ENCODE measurements at regions not wholly inside any gene's neighbourhood (a gene's known extent, or its start where the extent isn't known, plus 50 kb on each side); places are given as distances from the start of the nearest gene placed in this dataset.

- no peak overlapping the region for H3K9ac ChIP-seq (ENCODE audit: low read depth, low read length)
- no peaks in the 10 kb centered on the region for H3K27me3 ChIP-seq (ENCODE audit: insufficient read depth, low read length)
- H3K27ac ChIP-seq (ENCODE audit: low read length) = no peak overlapping the region
- H3K4me3 ChIP-seq (ENCODE audit: low read length) = no peak overlapping the region
- H3K9me3 ChIP-seq (ENCODE audit: insufficient read depth, low read depth, low read length) = no peaks in the 10 kb centered on the region
- H3K4me1 ChIP-seq (ENCODE audit: insufficient read depth, low read length) = no peaks in the 10 kb centered on the region; the same call in 1 of the 2 replicates
- H3K36me3 ChIP-seq (ENCODE audit: insufficient read depth, low read depth, low read length) = no peaks in the 10 kb centered on the region
Measured at GRCh38 chr6:747028-747427, 54.1 kb upstream of the EXOC2 start.

DNA sequence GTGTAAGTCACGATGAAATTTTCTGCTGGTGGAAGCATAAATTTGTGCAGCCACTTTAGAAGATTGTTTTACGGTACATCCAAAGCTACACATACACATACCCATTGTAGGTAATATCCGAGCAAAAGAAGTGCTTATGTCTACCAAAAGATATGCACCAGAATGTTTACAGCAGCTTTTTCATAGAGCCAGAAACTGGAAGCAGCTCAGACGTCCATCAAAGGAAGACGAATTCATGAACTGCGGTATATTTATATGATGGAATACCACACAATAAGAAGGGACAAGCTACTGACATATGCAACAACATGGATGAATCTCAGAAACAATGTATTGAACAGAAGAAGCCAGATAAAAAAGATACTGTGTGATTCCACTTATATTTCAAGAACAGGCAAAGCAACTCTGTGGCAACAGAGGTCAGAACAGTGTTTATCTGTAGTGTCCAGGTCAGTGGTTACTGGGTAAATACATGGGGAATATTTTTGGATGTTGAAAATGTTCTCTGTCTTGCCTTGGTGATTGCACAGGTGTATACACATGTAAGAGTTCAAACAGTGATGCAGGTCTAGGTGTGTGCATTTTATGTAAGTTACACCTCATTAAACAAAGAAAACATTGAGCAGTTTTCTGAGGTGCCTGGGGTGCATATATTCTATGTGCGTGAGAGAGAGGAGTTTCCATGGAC, 51.9 kb upstream of the EXOC2 start:
- no peak overlapping the region for H3K4me3 ChIP-seq (ENCODE audit: low read length)
- no peaks in the 10 kb centered on the region for H3K27me3 ChIP-seq (ENCODE audit: insufficient read depth, low read length)
- no peak overlapping the region for H3K27ac ChIP-seq (ENCODE audit: low read length)
- H3K9me3 ChIP-seq (ENCODE audit: insufficient read depth, low read depth, low read length) = no peaks in the 10 kb centered on the region
- H3K4me1 ChIP-seq (ENCODE audit: insufficient read depth, low read length) = no peaks in the 10 kb centered on the region
- H3K9ac ChIP-seq (ENCODE audit: low read depth, low read length) = no peak overlapping the region
- no peaks in the 10 kb centered on the region for H3K36me3 ChIP-seq (ENCODE audit: insufficient read depth, low read depth, low read length)

DNA sequence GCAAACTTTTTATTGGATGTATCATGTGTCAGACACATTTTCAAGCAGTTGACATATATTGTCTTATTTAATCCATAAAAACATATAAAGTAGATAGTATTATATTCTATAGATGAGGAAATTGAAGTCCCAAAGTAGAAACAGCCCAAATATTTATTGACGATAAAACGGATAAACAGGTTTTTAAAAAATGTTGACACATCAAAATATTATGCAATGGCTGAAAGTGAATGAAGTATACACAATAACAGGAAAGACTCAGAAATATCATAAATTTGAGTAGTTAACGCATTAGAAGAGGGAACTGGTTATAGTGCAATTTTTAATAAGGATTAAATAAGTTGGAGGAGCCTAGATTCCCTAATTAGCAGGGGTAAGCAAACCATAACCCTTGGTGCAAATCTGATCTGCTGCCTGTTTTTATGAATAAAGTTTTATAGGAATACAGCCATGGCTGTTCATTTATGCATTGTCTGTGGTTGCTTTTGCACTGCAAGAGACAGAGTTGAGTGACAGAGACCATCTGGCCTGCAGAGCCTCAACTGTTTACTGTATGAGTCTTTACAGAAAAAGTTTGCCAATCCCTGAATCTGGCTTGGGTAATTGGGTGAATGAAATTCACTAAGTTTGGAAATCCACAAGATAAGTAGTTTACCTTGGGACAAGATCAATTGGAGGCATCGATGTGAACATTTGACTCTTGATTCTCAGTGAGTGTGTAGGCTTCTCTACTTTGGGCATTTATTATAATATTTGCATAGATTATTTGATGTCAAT, 50.6 kb upstream of the EXOC2 start:
- H3K27ac ChIP-seq (ENCODE audit: low read length) = no peak overlapping the region

More for the DNA sequence above, 50.6 kb upstream of the EXOC2 start:
- Histone ChIP-seq H3K27me3 (ENCODE audit: insufficient read depth, low read length) (no peaks in the 10 kb centered on the region), H3K36me3 (ENCODE audit: insufficient read depth, low read depth, low read length) (no peaks in the 10 kb centered on the region), H3K9ac (ENCODE audit: low read depth, low read length) (no peak overlapping the region), H3K9me3 (ENCODE audit: insufficient read depth, low read depth, low read length) (no peaks in the 10 kb centered on the region), H3K4me1 (ENCODE audit: insufficient read depth, low read length) (no peaks in the 10 kb centered on the region), H3K4me3 (ENCODE audit: low read length) (no peak overlapping the region)

Data from iPS-20b (cell line).